PC-3 (cell line): ENCODE measurements at regions not wholly inside any gene's neighbourhood (a gene's known extent, or its start where the extent isn't known, plus 50 kb on each side); places are given as distances from the start of the nearest gene placed in this dataset.

Source experiments
- ATAC-seq: fragments of 200-7000 bp; cut with Tn5 transposase; 2 replicates; pipeline ENCODE4 v1.9.1; 2020; ENCODE audit warnings: mild to moderate bottlenecking, moderate library complexity
- BruUV-seq: library from RNA; stranded (reverse); fragments of 400-500 nt; replicated peaks from 2 replicates; lab custom pipeline; 2021; lab: Mats Ljungman, UMichigan
- CTCF ChIA-PET: fragments of 300-600 bp; sonication (Branson Sonifier 250); formaldehyde crosslinking; loops from one replicate; lab custom pipeline; 2022; ENCODE audit warnings: antibody characterized with exemption; lab: Charles Lee
- POLR2A ChIA-PET: fragments of 300-600 bp; sonication (Branson Sonifier 250); formaldehyde crosslinking; loops from one replicate; lab custom pipeline; 2022; ENCODE audit warnings: antibody characterized with exemption; ENCODE audit not compliant: unreplicated experiment; lab: Charles Lee
- DNase-seq: peaks from one replicate; pipeline ENCODE4 v3.0.0-alpha.2; 2015
- H2AFZ ChIP-seq: fragments of 300-600 bp; sonication (generic); 2 replicates; pipeline ENCODE4 v1.6.0; 2016; ENCODE audit warnings: antibody characterized with exemption, low read length
- H3F3A ChIP-seq: fragments of 300-600 bp; sonication (generic); one replicate; pipeline ENCODE4 v1.6.0; 2017; ENCODE audit warnings: antibody characterized with exemption, low read length, control low read depth, mild to moderate bottlenecking; ENCODE audit not compliant: unreplicated experiment
- H3K27ac ChIP-seq: fragments of 300-600 bp; sonication (generic); 2 replicates; pipeline ENCODE4 v1.5.1; 2016; ENCODE audit warnings: mild to moderate bottlenecking, low read length
- H3K27me3 ChIP-seq: fragments of 300-600 bp; sonication (generic); 2 replicates; pipeline ENCODE4 v1.6.1; 2016; ENCODE audit warnings: low read length, mixed read lengths
- H3K36me3 ChIP-seq: fragments of 300-600 bp; sonication (generic); 2 replicates; pipeline ENCODE4 v1.6.1; 2016; ENCODE audit warnings: low read depth, mixed run types, low read length, mixed read lengths
- H3K4me1 ChIP-seq: fragments of 300-600 bp; sonication (generic); 2 replicates; pipeline ENCODE4 v1.5.1; 2016; ENCODE audit warnings: low read length; ENCODE audit not compliant: insufficient read depth
- H3K4me2 ChIP-seq: fragments of 300-600 bp; sonication (generic); 2 replicates; pipeline ENCODE4 v1.6.0; 2016; ENCODE audit warnings: low read length
- H3K4me3 ChIP-seq: fragments of 300-600 bp; sonication (generic); 2 replicates; pipeline ENCODE4 v1.5.1; 2016; ENCODE audit warnings: mild to moderate bottlenecking, low read length, mixed read lengths
- H3K79me2 ChIP-seq: fragments of 300-600 bp; sonication (generic); 2 replicates; pipeline ENCODE4 v1.6.1; 2017; ENCODE audit warnings: low read length, mixed read lengths
- H3K9ac ChIP-seq: fragments of 300-600 bp; sonication (generic); 2 replicates; pipeline ENCODE4 v1.6.0; 2016; ENCODE audit warnings: mild to moderate bottlenecking, low read length
- H3K9me2 ChIP-seq: fragments of 300-600 bp; sonication (generic); replicated peaks from 2 replicates; pipeline ENCODE4 v1.6.1; 2016; ENCODE audit warnings: mixed run types, low read length, mixed read lengths
- H3K9me3 ChIP-seq: fragments of 300-600 bp; sonication (generic); 2 replicates; pipeline ENCODE4 v1.6.1; 2016; ENCODE audit warnings: low read length, mixed read lengths
- H4K20me1 ChIP-seq: fragments of 300-600 bp; sonication (generic); 2 replicates; pipeline ENCODE4 v1.6.1; 2016; ENCODE audit warnings: low read length, mixed read lengths
- CTCF ChIP-seq: fragments of 300-600 bp; sonication (generic); conservative IDR thresholded peaks from 2 replicates; pipeline ENCODE4 v1.5.1; 2017; ENCODE audit warnings: antibody characterized with exemption, low read depth, mild to moderate bottlenecking, low read length
- EZH2 ChIP-seq: fragments of 300-600 bp; sonication (generic); IDR thresholded peaks from one replicate; pipeline ENCODE4 v1.6.1; 2017; ENCODE audit warnings: antibody characterized with exemption, mild to moderate bottlenecking, low read length; ENCODE audit not compliant: unreplicated experiment
- EZH2phosphoT487 ChIP-seq: fragments of 300-600 bp; sonication (generic); IDR thresholded peaks from 2 replicates; pipeline ENCODE4 v1.6.1; 2018; ENCODE audit warnings: mild to moderate bottlenecking, antibody characterized with exemption, low read length, borderline replicate concordance
- intact Hi-C: fragments of 100-400 bp; cut with micrococcal nuclease; formaldehyde crosslinking; loops from 2 replicates; pipeline ENCODE4 v1.9.0; 2023

- H3K79me2 ChIP-seq = no peaks in the 10 kb centered on the region
- no peaks in the 10 kb centered on the region for H3F3A ChIP-seq
- H3K27me3 ChIP-seq = peaks cover 14% of the 10 kb centered on the region; the same call in 1 of the 2 replicates
- CTCF ChIA-PET = no interaction called here
- H3K4me3 ChIP-seq = no peak overlapping the region
- no peaks in the 10 kb centered on the region for H3K36me3 ChIP-seq
- no peak overlapping the region for H2AFZ ChIP-seq
- DNase-seq = no peak
- no peaks in the 10 kb centered on the region for H3K9me3 ChIP-seq
- H3K9ac ChIP-seq = no peak overlapping the region
- H3K9me2 ChIP-seq = no peaks in the 10 kb centered on the region
- no peaks in the 10 kb centered on the region for H4K20me1 ChIP-seq
- no peak overlapping the region for H3K27ac ChIP-seq
- no peaks in the 10 kb centered on the region for H3K4me1 ChIP-seq
- intact Hi-C loops = no loop called here
- TF ChIP-seq EZH2 (no peak), EZH2phosphoT487 (no peak), CTCF (no peak)
- POLR2A ChIA-PET = no interaction called here
- no peak overlapping the region for H3K4me2 ChIP-seq
- ATAC-seq = no peak
- no TSS peak for BruUV-seq
These were observed 149.4 kb upstream of the CHRDL1 start for GRCh38 chrX:110944751-110945675.

DNA sequence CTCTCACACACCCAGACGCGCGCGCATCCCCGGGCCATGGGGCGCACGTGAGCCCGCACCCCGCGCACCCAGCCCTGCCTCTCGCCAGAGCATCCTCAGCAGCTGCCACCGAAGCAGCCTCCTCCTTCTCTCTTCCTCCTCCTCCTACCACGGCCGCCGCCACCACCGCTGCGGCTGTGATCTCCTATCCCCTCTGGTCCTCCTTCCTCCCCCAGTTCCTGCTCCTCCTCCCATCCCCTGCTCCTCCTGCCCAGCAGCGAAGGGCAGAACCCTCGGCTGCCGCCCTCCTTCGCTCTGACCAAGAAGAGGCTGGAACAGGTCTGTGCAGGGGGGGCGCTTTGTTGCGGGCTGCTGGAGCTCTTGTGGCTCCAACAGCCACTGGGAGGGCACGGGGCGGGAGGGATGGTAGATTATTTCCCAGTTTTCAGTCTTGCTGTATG lies 148.7 kb upstream of the CHRDL1 start:
- Histone ChIP-seq H3F3A (no peaks in the 10 kb centered on the region), H3K9me2 (no peaks in the 10 kb centered on the region), H3K4me1 (no peaks in the 10 kb centered on the region), H3K4me2 (no peak overlapping the region), H2AFZ (no peak overlapping the region), H3K9me3 (no peaks in the 10 kb centered on the region), H3K9ac (no peak overlapping the region), H3K79me2 (no peaks in the 10 kb centered on the region), H3K27me3 (peaks cover 14% of the 10 kb centered on the region; the same call in 1 of the 2 replicates), H3K27ac (no peak overlapping the region), H4K20me1 (no peaks in the 10 kb centered on the region), H3K4me3 (no peak overlapping the region), H3K36me3 (no peaks in the 10 kb centered on the region)
- intact Hi-C loops = no loop called here
- TF ChIP-seq EZH2phosphoT487 (no peak), EZH2 (no peak), CTCF (no peak)
- POLR2A ChIA-PET = no interaction called here
- CTCF ChIA-PET = no interaction called here
- ATAC-seq = no peak
- DNase-seq = no peak
- BruUV-seq = no TSS peak

DNA sequence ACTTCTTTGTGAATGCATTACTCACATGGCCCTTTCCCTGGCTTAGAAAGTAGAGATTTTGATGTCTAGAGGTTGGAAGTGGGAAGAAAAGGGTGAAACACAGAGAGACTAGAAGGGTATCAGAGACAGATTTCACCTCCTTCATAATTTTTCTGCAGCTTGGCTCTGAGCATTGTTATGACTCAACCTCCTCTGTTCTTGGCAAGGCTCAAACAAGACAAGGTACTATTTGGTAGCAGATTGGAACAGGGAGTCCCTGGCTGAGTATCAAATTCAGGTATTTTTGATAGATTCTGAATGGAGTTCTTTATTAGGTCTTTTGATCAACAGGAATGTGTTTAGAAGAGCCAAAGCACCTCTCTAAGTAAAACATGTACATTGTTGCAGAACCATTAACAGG lies 146.3 kb upstream of the CHRDL1 start:
- DNase-seq = no peak
- Histone ChIP-seq H3K27me3 (peaks cover 14% of the 10 kb centered on the region; the same call in 1 of the 2 replicates), H3F3A (no peaks in the 10 kb centered on the region), H3K9me2 (no peaks in the 10 kb centered on the region), H3K9ac (no peak overlapping the region), H3K4me3 (no peak overlapping the region), H3K27ac (no peak overlapping the region), H3K79me2 (no peaks in the 10 kb centered on the region), H4K20me1 (no peaks in the 10 kb centered on the region), H3K36me3 (no peaks in the 10 kb centered on the region), H3K4me1 (no peaks in the 10 kb centered on the region), H2AFZ (no peak overlapping the region), H3K4me2 (no peak overlapping the region), H3K9me3 (no peaks in the 10 kb centered on the region)
- ChIA-PET POLR2A (no interaction called here), CTCF (no interaction called here)
- TF ChIP-seq CTCF (no peak), EZH2 (no peak), EZH2phosphoT487 (no peak)
- BruUV-seq = no TSS peak
- ATAC-seq = no peak
- intact Hi-C loops = no loop called here
